Endothelial cell of umbilical vein (primary cell): ENCODE measurements at regions not wholly inside any gene's neighbourhood (a gene's known extent, or its start where the extent isn't known, plus 50 kb on each side); places are given as distances from the start of the nearest gene placed in this dataset.

ENCODE experiments used
- BruUV-seq: library from RNA; stranded (reverse); fragments of 400-500 nt; replicated peaks from 2 replicates; lab custom pipeline; 2021; lab: Mats Ljungman, UMichigan
- CTCF ChIA-PET: fragments of 300-600, 350-600 bp; sonication (Branson Sonifier 250); formaldehyde crosslinking; loops from one replicate; lab custom pipeline; 2021; ENCODE audit warnings: antibody characterized with exemption, inconsistent platforms; lab: Charles Lee
- POLR2A ChIA-PET: fragments of 300-600, 350-600 bp; sonication (Branson Sonifier 250); formaldehyde crosslinking; loops from one replicate; lab custom pipeline; 2021; ENCODE audit warnings: antibody characterized with exemption, inconsistent platforms; lab: Charles Lee
- DNase-seq: peaks from one replicate; pipeline ENCODE4 v3.0.0-alpha.2; 2011; ENCODE audit warnings: low read depth, low spot score
- FAIRE-seq: peaks from 2 replicates; lab custom pipeline; 2011; peaks lifted over from hg19 to GRCh38; lab: Jason Lieb, UNC
- H2AFZ ChIP-seq: 2 replicates; pipeline ENCODE4 v1.6.0; 2012; ENCODE audit warnings: low read depth, low read length, control low read depth, inconsistent platforms
- H3K27ac ChIP-seq: 2 replicates; pipeline ENCODE4 v1.5.1; 2011; ENCODE audit warnings: low read depth, mild to moderate bottlenecking, control low read depth, low read length, moderate library complexity; ENCODE audit not compliant: insufficient read depth
- H3K27me3 ChIP-seq, 2 experiments: 2 replicates each; pipeline versions ENCODE4 v1.6.0 to v1.6.1; 2011; ENCODE audit warnings: low read length in 2 of 2, mixed read lengths in 1 of 2; ENCODE audit not compliant: control insufficient read depth in 2 of 2, insufficient read depth in 2 of 2
- H3K36me3 ChIP-seq, 2 experiments: 2 replicates in 1 of 2; 3 replicates in 1 of 2; pipeline ENCODE4 v1.5.1; 2011; ENCODE audit warnings: low read length in 2 of 2, mild to moderate bottlenecking in 1 of 2, moderate library complexity in 1 of 2; ENCODE audit not compliant: control insufficient read depth in 2 of 2, insufficient read depth in 2 of 2; ENCODE audit errors: extremely low read depth in 1 of 2
- H3K4me1 ChIP-seq: 3 replicates; pipeline ENCODE4 v1.5.1; 2011; ENCODE audit warnings: mild to moderate bottlenecking, low read length; ENCODE audit not compliant: control insufficient read depth, insufficient read depth; ENCODE audit errors: extremely low read depth
- H3K4me2 ChIP-seq: 2 replicates; pipeline ENCODE4 v1.6.1; 2011; ENCODE audit warnings: low read length, control low read depth, mixed read lengths; ENCODE audit not compliant: insufficient read depth
- H3K4me3 ChIP-seq, 3 experiments: fragments of 200-600 bp in 1 of 3; sonication (generic), shearing (Covaris generic) in 1 of 3; replicated peaks in 1 of 3; 2 replicates each; pipeline ENCODE4 v1.5.1; 2011 to 2016; ENCODE audit warnings: control low read depth in 3 of 3, low read length in 3 of 3, mild to moderate bottlenecking in 2 of 3, inconsistent platforms in 1 of 3, low read depth in 1 of 3, moderate library complexity in 1 of 3; ENCODE audit not compliant: insufficient read depth in 1 of 3
- H3K79me2 ChIP-seq: 2 replicates; pipeline ENCODE4 v1.6.0; 2012; ENCODE audit warnings: low read length, inconsistent platforms; ENCODE audit not compliant: control insufficient read depth, insufficient read depth
- H3K9ac ChIP-seq: replicated peaks from 2 replicates; pipeline ENCODE3; 2011; ENCODE audit warnings: low read length, control low read depth; ENCODE audit not compliant: insufficient read depth; ENCODE audit errors: extremely low read depth
- H3K9me1 ChIP-seq: replicated peaks from 3 replicates; pipeline ENCODE4 v1.6.0; 2011; ENCODE audit warnings: mild to moderate bottlenecking, low read length; ENCODE audit not compliant: control insufficient read depth, insufficient read depth; ENCODE audit errors: extremely low read depth
- H3K9me3 ChIP-seq: replicated peaks from 2 replicates; pipeline ENCODE4 v1.5.1; 2012; ENCODE audit warnings: low read length, inconsistent platforms; ENCODE audit not compliant: control insufficient read depth, insufficient read depth
- H4K20me1 ChIP-seq: replicated peaks from 2 replicates; pipeline ENCODE3; 2011; ENCODE audit warnings: mild to moderate bottlenecking, low read length; ENCODE audit not compliant: control insufficient read depth, insufficient read depth; ENCODE audit errors: extremely low read depth
- EZH2 ChIP-seq: IDR thresholded peaks from 2 replicates; pipeline ENCODE4 v1.6.1; 2012; ENCODE audit warnings: borderline replicate concordance, low read depth, mild to moderate bottlenecking, moderate library complexity, low read length, inconsistent platforms; ENCODE audit not compliant: severe bottlenecking
- FOS ChIP-seq: IDR thresholded peaks from 2 replicates; pipeline ENCODE4 v1.6.1; 2011; ENCODE audit warnings: mild to moderate bottlenecking, low read length, moderate library complexity, borderline replicate concordance; ENCODE audit not compliant: insufficient read depth
- GATA2 ChIP-seq: IDR thresholded peaks from 2 replicates; pipeline ENCODE4 v1.7.0; 2011; ENCODE audit warnings: low read depth, mild to moderate bottlenecking, moderate library complexity, mixed read lengths, low read length; ENCODE audit not compliant: insufficient read length, insufficient read depth
- JUN ChIP-seq: IDR thresholded peaks from 2 replicates; pipeline ENCODE4 v1.6.1; 2011; ENCODE audit warnings: borderline replicate concordance, low read depth; ENCODE audit not compliant: insufficient read length, insufficient read depth
- MAX ChIP-seq: IDR thresholded peaks from 2 replicates; pipeline ENCODE4 v1.6.1; 2011; ENCODE audit not compliant: insufficient read depth, insufficient read length
- MYC ChIP-seq: IDR thresholded peaks from one replicate; pipeline ENCODE4 v1.6.1; 2011; ENCODE audit warnings: mild to moderate bottlenecking, low read depth, low read length
- POLR2A ChIP-seq: IDR thresholded peaks from 2 replicates; pipeline ENCODE4 v1.6.1; 2012; ENCODE audit warnings: low read depth, mild to moderate bottlenecking, control low read depth, low read length
- POLR2AphosphoS5 ChIP-seq: IDR thresholded peaks from 2 replicates; pipeline ENCODE4 v1.6.1; 2012; ENCODE audit warnings: low read depth, mild to moderate bottlenecking, control low read depth, low read length, moderate library complexity; ENCODE audit not compliant: insufficient read depth
- dilution Hi-C: fragments of 300-500 bp; cut with MboI; formaldehyde crosslinking; loops from one replicate; pipeline ENCODE4 v1.15.0; 2019; ENCODE audit warnings: low sequenced_read_pairs; ENCODE audit not compliant: extremely low pct_ligation_motif_present
- intact Hi-C: fragments of 100-400 bp; cut with micrococcal nuclease; formaldehyde crosslinking; loops from one replicate; pipeline ENCODE4 v1.10.0; 2022
- TF ChIP-seq, protein P1 (sequence below), 2 donors: IDR thresholded peaks; 1 replicate in 1 of 2; 2 replicates in 1 of 2; pipeline ENCODE4 v1.5.1; 2011; ENCODE audit warnings: low read length in 2 of 2, mild to moderate bottlenecking in 2 of 2, moderate library complexity in 2 of 2, control low read depth in 1 of 2, inconsistent platforms in 1 of 2, low read depth in 1 of 2; ENCODE audit not compliant: insufficient read depth in 1 of 2; ENCODE audit errors: extremely low read depth in 1 of 2

DNA sequence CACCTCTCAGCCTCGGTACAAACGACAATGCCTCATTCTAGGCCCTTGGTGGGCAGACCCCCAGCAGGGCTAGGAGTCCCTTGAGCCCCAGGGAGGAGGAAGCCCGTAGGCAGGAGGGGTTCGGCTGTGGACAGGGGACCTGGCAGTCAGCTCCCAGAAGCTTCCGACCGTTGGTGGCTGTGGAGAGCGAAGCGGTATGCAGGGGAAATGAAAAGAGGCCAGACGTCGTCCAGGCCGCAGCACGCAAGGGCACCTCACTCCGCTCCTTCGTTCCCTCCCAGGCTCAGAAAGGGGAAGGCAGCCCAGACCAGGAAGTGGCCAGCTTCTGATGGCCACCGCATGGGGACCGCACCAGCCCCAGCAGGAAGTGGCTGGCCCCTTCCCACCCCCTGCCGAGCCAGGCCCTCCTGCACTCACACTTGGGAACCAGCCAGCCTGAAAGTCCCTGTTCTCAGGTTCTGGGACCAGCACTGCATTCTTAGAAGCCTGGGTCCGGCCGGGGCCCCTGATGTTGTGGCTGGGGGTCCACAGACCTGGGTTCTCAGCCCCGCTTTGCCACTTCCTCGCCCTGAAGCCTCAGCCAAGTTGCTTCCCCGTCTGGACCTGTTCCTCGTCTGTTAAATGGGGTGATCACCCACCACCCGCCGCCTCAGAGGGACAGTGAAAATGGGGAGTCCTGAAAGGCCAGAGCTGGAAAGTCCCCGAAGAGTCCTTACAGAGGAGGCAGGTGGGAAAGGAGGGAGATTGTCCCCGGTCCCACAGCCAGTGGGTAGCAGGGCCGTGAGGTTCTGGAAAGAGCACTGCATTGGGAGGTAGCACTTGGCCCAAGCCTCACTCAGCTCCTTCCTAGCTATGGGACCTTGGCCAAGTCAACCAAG lies 104.0 kb upstream of the RUNX3 start:
- H3K27me3 ChIP-seq, result no peaks in the 10 kb centered on the region
- intact Hi-C loops, result no loop called here
- H4K20me1 ChIP-seq, result no peaks in the 10 kb centered on the region
- CTCF ChIA-PET, result no interaction called here
- no peaks in the 10 kb centered on the region for H3K79me2 ChIP-seq
- no peaks in the 10 kb centered on the region for H3K9me1 ChIP-seq
- no peaks in the 10 kb centered on the region for H3K9me3 ChIP-seq
- no peak overlapping the region for H3K27ac ChIP-seq
- dilution Hi-C loops, result no loop called here
- no peaks in the 10 kb centered on the region for H3K36me3 ChIP-seq
- H3K4me2 ChIP-seq, result no peak overlapping the region
- no peaks in the 10 kb centered on the region for H3K4me1 ChIP-seq
- H3K4me3 ChIP-seq, result no peak overlapping the region
- FAIRE-seq (no peak), DNase-seq (no peak)
- H2AFZ ChIP-seq, result no peak overlapping the region
- no TSS peak for BruUV-seq
- POLR2A ChIA-PET, result no interaction called here
- no peak for TF ChIP-seq MAX
- TF ChIP-seq MYC, result no peak
- TF ChIP-seq, protein P1, sequence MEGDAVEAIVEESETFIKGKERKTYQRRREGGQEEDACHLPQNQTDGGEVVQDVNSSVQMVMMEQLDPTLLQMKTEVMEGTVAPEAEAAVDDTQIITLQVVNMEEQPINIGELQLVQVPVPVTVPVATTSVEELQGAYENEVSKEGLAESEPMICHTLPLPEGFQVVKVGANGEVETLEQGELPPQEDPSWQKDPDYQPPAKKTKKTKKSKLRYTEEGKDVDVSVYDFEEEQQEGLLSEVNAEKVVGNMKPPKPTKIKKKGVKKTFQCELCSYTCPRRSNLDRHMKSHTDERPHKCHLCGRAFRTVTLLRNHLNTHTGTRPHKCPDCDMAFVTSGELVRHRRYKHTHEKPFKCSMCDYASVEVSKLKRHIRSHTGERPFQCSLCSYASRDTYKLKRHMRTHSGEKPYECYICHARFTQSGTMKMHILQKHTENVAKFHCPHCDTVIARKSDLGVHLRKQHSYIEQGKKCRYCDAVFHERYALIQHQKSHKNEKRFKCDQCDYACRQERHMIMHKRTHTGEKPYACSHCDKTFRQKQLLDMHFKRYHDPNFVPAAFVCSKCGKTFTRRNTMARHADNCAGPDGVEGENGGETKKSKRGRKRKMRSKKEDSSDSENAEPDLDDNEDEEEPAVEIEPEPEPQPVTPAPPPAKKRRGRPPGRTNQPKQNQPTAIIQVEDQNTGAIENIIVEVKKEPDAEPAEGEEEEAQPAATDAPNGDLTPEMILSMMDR (IDR thresholded peaks at IDR 0.05; ENCODE audit: extremely low read depth in 1 of 2, insufficient read depth in 1 of 2, low read depth in 1 of 2, low read length in 2 of 2), result no peak
- no peak for TF ChIP-seq FOS
- TF ChIP-seq JUN, result no peak
- no peak for TF ChIP-seq POLR2AphosphoS5
- TF ChIP-seq GATA2, result no peak
- no peak for TF ChIP-seq POLR2A
- TF ChIP-seq EZH2, result no peak
- no peak overlapping the region for H3K9ac ChIP-seq
